ENCODE measurements at regions not wholly inside any gene's neighbourhood (a gene's known extent, or its start where the extent isn't known, plus 50 kb on each side); places are given as distances from the start of the nearest gene placed in this dataset.

- TF ChIP-seq IFI16 (CRISPR knock-in tag; IDR thresholded peaks at IDR 0.05) (no peak), HLTF (IDR thresholded peaks at IDR 0.05) (no peak), TOE1 (IDR thresholded peaks at IDR 0.05; ENCODE audit: borderline replicate concordance) (no peak), TOE1 (CRISPR knock-in tag; IDR thresholded peaks at IDR 0.05; ENCODE audit: borderline replicate concordance, low read depth) (no peak), ETV1 (tag; conservative IDR thresholded peaks at IDR 0.05; ENCODE audit: low read depth) (no peak), SMARCE1 (IDR thresholded peaks at IDR 0.05) (peak; percentile 60; the same call in 1 of the 2 replicates), ARID2 (IDR thresholded peaks at IDR 0.05) (no peak), SMC3 (conservative IDR thresholded peaks at IDR 0.05; ENCODE audit: insufficient read depth, low read depth, low read length) (no peak), ZNF778 (CRISPR knock-in tag; IDR thresholded peaks at IDR 0.05) (no peak), SOX6 (IDR thresholded peaks at IDR 0.05) (peak; percentile 23; the same call in 1 of the 2 replicates), RBM14 (IDR thresholded peaks at IDR 0.05; ENCODE audit: borderline replicate concordance, insufficient read depth, low read depth, low read length) (no peak), HDAC8 (tag; IDR thresholded peaks at IDR 0.05) (no peak), MLLT1 (IDR thresholded peaks at IDR 0.05) (no peak), GABPB1 (CRISPR knock-in tag; IDR thresholded peaks at IDR 0.05) (no peak), FOXO4 (CRISPR knock-in tag; IDR thresholded peaks at IDR 0.05) (no peak), NONO (IDR thresholded peaks at IDR 0.05; ENCODE audit: low read depth in 2 of 2, low read length in 1 of 2) (no peak), FOXP1 (CRISPR knock-in tag; IDR thresholded peaks at IDR 0.05) (no peak), ADNP (tag; IDR thresholded peaks at IDR 0.05) (0 out of 2 replicates have a peak, but pooled peaks have one; percentile 50), SMARCA4 (IDR thresholded peaks at IDR 0.05) (peak; percentile 82), HMGXB4 (CRISPR knock-in tag; IDR thresholded peaks at IDR 0.05) (no peak), RFX1 (IDR thresholded peaks at IDR 0.05) (no peak), ZNF212 (CRISPR knock-in tag; IDR thresholded peaks at IDR 0.05) (no peak), NKRF (IDR thresholded peaks at IDR 0.05; ENCODE audit: borderline replicate concordance) (no peak), TAF7 (tag; IDR thresholded peaks at IDR 0.05) (no peak), GATA2 (CRISPR knock-in tag; IDR thresholded peaks at IDR 0.05) (0 out of 2 replicates have a peak, but pooled peaks have one; percentile 18)
Measured at GRCh38 chr4:128688846-128689437, 120.6 kb upstream of the JADE1 start (continued).
